Liver (tissue), 3 donors: ENCODE measurements at regions not wholly inside any gene's neighbourhood (a gene's known extent, or its start where the extent isn't known, plus 50 kb on each side); places are given as distances from the start of the nearest gene placed in this dataset.
"Not testable (repeated sequence)": the region's sequence is repeated elsewhere in the genome, so short reads cannot be mapped to it uniquely, and the experiment has no call there.

Experiments
- HNF4A ChIP-seq, 2 donors: conservative IDR thresholded peaks; 2 replicates each; pipeline ENCODE4 v1.6.1; 2016; ENCODE audit warnings: antibody characterized with exemption in 2 of 2, mild to moderate bottlenecking in 2 of 2
- JUND ChIP-seq, 2 donors: IDR thresholded peaks; 2 replicates each; pipeline ENCODE4 v1.6.1; 2016; ENCODE audit warnings: antibody characterized with exemption in 2 of 2
- RAD21 ChIP-seq, 2 donors: IDR thresholded peaks; 2 replicates each; pipeline ENCODE4 v1.6.1; 2016; ENCODE audit warnings: antibody characterized with exemption in 2 of 2, mild to moderate bottlenecking in 2 of 2
- RXRA ChIP-seq, 2 donors: IDR thresholded peaks; 2 replicates each; pipeline ENCODE4 v1.6.1; 2017 to 2018; ENCODE audit warnings: antibody characterized with exemption in 2 of 2, mild to moderate bottlenecking in 1 of 2
- TF ChIP-seq, protein P1 (sequence below): fragments of 150-350 bp; IDR thresholded peaks from 2 replicates; pipeline ENCODE4 v1.5.1; 2017; ENCODE audit warnings: improper control_type of control experiment, low read depth, low read length; ENCODE audit not compliant: missing input control
- TF ChIP-seq, protein P2 (sequence below): IDR thresholded peaks from 2 replicates; pipeline ENCODE4 v1.6.1; 2016; ENCODE audit warnings: antibody characterized with exemption, mild to moderate bottlenecking
- TF ChIP-seq, protein P3 (sequence below): IDR thresholded peaks from 2 replicates; pipeline ENCODE4 v1.6.1; 2016; ENCODE audit warnings: antibody characterized with exemption
- TF ChIP-seq, protein P4 (sequence below): IDR thresholded peaks from 2 replicates; pipeline ENCODE4 v1.6.1; 2016; ENCODE audit warnings: antibody characterized with exemption
- donor health status: healthy.
- donor health status: healthy.

DNA sequence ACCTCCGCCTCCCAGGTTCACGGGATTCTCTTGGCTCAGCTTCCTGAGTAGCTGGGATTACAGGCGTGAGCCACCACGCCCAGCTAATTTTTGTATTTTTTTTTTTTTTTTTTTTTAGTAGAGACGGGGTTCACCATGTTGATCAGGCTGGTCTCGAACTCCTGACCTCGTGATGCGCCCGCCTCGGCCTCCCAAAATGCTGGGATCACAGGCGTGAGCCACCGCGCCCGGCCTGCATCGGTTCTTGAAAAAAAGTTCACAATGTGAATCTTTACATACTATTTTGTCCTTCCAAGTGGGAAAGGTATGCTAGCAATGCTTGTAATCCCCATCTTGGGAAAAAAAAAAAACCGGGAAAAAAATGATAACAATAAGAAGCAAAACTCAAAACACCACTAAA is 211.0 kb downstream of the SH3BGRL start:
- TF ChIP-seq, protein P1, sequence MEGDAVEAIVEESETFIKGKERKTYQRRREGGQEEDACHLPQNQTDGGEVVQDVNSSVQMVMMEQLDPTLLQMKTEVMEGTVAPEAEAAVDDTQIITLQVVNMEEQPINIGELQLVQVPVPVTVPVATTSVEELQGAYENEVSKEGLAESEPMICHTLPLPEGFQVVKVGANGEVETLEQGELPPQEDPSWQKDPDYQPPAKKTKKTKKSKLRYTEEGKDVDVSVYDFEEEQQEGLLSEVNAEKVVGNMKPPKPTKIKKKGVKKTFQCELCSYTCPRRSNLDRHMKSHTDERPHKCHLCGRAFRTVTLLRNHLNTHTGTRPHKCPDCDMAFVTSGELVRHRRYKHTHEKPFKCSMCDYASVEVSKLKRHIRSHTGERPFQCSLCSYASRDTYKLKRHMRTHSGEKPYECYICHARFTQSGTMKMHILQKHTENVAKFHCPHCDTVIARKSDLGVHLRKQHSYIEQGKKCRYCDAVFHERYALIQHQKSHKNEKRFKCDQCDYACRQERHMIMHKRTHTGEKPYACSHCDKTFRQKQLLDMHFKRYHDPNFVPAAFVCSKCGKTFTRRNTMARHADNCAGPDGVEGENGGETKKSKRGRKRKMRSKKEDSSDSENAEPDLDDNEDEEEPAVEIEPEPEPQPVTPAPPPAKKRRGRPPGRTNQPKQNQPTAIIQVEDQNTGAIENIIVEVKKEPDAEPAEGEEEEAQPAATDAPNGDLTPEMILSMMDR, result not testable (repeated sequence)
- TF ChIP-seq RXRA (IDR thresholded peaks at IDR 0.05); HNF4A (conservative IDR thresholded peaks at IDR 0.05); RAD21 (IDR thresholded peaks at IDR 0.05); JUND (IDR thresholded peaks at IDR 0.05): not testable (repeated sequence)
- TF ChIP-seq, protein P2, sequence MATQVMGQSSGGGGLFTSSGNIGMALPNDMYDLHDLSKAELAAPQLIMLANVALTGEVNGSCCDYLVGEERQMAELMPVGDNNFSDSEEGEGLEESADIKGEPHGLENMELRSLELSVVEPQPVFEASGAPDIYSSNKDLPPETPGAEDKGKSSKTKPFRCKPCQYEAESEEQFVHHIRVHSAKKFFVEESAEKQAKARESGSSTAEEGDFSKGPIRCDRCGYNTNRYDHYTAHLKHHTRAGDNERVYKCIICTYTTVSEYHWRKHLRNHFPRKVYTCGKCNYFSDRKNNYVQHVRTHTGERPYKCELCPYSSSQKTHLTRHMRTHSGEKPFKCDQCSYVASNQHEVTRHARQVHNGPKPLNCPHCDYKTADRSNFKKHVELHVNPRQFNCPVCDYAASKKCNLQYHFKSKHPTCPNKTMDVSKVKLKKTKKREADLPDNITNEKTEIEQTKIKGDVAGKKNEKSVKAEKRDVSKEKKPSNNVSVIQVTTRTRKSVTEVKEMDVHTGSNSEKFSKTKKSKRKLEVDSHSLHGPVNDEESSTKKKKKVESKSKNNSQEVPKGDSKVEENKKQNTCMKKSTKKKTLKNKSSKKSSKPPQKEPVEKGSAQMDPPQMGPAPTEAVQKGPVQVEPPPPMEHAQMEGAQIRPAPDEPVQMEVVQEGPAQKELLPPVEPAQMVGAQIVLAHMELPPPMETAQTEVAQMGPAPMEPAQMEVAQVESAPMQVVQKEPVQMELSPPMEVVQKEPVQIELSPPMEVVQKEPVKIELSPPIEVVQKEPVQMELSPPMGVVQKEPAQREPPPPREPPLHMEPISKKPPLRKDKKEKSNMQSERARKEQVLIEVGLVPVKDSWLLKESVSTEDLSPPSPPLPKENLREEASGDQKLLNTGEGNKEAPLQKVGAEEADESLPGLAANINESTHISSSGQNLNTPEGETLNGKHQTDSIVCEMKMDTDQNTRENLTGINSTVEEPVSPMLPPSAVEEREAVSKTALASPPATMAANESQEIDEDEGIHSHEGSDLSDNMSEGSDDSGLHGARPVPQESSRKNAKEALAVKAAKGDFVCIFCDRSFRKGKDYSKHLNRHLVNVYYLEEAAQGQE, result not testable (repeated sequence)
- TF ChIP-seq, protein P3, sequence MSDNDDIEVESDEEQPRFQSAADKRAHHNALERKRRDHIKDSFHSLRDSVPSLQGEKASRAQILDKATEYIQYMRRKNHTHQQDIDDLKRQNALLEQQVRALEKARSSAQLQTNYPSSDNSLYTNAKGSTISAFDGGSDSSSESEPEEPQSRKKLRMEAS, result not testable (repeated sequence)
- TF ChIP-seq, protein P4, sequence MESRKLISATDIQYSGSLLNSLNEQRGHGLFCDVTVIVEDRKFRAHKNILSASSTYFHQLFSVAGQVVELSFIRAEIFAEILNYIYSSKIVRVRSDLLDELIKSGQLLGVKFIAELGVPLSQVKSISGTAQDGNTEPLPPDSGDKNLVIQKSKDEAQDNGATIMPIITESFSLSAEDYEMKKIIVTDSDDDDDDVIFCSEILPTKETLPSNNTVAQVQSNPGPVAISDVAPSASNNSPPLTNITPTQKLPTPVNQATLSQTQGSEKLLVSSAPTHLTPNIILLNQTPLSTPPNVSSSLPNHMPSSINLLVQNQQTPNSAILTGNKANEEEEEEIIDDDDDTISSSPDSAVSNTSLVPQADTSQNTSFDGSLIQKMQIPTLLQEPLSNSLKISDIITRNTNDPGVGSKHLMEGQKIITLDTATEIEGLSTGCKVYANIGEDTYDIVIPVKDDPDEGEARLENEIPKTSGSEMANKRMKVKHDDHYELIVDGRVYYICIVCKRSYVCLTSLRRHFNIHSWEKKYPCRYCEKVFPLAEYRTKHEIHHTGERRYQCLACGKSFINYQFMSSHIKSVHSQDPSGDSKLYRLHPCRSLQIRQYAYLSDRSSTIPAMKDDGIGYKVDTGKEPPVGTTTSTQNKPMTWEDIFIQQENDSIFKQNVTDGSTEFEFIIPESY, result not testable (repeated sequence)
